ENCODE measurements at regions not wholly inside any gene's neighbourhood (a gene's known extent, or its start where the extent isn't known, plus 50 kb on each side); places are given as distances from the start of the nearest gene placed in this dataset.
A peak's percentile ranks its signal among the peaks of the same experiment; 100 is the strongest.

DNA sequence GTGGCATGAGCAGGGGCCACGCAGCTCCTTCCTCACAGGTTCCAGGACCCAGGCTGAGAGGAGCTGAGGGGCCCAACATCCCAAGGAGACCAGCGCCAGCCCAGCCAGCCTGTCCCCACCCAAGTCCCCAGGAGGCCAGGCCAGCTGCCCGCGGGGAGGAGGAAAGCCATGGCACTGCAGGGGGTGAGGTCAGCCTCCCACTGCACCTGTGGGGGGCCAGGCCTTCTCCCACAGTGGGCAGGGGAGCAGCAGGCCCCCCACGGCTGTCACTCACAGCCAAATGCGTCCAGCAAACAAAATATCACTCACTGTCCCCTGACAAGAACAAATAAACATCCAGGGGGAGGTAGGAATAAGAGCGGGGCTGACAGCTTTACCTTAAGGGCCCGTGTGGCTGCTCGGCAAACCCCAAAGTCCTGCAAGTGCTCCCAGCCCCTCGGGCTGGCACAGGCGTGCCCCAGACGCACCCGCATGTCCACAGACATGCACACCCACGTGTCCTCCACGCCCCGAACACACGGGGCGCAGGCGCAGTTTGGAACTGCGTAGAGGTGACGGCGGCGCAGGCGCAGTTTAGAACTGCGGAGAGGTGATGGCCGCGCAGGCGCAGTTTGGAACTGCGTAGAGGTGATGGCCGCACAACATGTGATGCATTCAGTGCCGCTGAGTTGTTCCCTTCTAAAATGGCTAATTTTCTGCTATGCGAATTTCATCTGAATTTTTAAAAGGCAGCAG lies 291.1 kb downstream of the FOXL1 start:
- 90% methylated on average over 30 of the region's 32 CpGs for WGBS
- peaks cover 11% of the 10 kb centered on the region for H3K4me1 ChIP-seq (ENCODE audit: control insufficient read depth, insufficient read depth, low read depth, low read length)

DNA sequence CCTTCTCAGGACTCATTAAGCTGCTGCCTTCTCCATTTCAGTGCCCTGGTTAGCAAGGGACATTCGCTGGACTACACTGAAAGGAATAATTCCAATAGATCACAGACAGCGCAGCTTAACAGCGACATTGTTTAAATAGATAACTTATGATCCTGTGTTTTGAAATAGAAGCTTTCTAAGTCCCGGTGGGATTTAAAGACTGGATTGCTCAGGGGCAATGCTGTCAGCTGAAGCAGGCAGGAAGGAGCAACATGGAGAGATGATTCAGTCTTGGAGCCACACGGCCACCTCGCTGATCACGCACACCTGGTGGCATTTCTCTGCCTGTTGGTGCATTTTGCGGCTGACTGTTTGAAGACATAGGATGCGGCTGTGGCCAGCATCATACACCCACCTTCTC lies 292.0 kb downstream of the FOXL1 start:
- H2BK15ac ChIP-seq (ENCODE audit: low read depth, poor library complexity, severe bottlenecking) = no peak overlapping the region
- H2AFZ ChIP-seq (ENCODE audit: low read depth, low read length) = no peak overlapping the region
- H2BK12ac ChIP-seq (ENCODE audit: low read length in 2 of 2) = no peak overlapping the region
- H3K4me3 ChIP-seq (ENCODE audit: insufficient read depth in 1 of 2, low read depth in 1 of 2, low read length in 2 of 2) = no peak overlapping the region
- no peak overlapping the region for H3K9ac ChIP-seq (ENCODE audit: low read length)
- no peak overlapping the region for H4K91ac ChIP-seq (ENCODE audit: low read length)
- no peak overlapping the region for H4K8ac ChIP-seq (ENCODE audit: low read length)
- peaks cover 0 to 92% of the 10 kb centered on the region in 2 experiments for H3K27me3 ChIP-seq (ENCODE audit: control insufficient read depth in 1 of 2, insufficient read depth in 1 of 2, low read length in 2 of 2)
- no peak overlapping the region for H2BK5ac ChIP-seq (ENCODE audit: low read depth, low read length, poor library complexity, severe bottlenecking)
- 86% methylated on average over 9 of the region's 9 CpGs for WGBS
- no peak overlapping the region for H2BK120ac ChIP-seq (ENCODE audit: low read depth, low read length)
- H3K14ac ChIP-seq (ENCODE audit: low read length in 2 of 2) = no peak overlapping the region
- H3K36me3 ChIP-seq (ENCODE audit: control insufficient read depth in 1 of 2, insufficient read depth in 2 of 2, low read depth in 1 of 2, low read length in 2 of 2) = no peaks in the 10 kb centered on the region
- no peak overlapping the region for H2AK5ac ChIP-seq (ENCODE audit: low read length, severe bottlenecking)
- no peak overlapping the region for H3K27ac ChIP-seq (ENCODE audit: low read length, poor library complexity, severe bottlenecking)
- no peak overlapping the region for H3K23ac ChIP-seq (ENCODE audit: low read length in 2 of 2)
- no peak for DNase-seq
- peaks cover 25% of the 10 kb centered on the region for H3K9me3 ChIP-seq (ENCODE audit: control insufficient read depth, low read length)
- H3K18ac ChIP-seq (ENCODE audit: low read depth in 1 of 2, low read length in 2 of 2) = no peak overlapping the region
- H3K4me1 ChIP-seq (ENCODE audit: control insufficient read depth, insufficient read depth, low read depth, low read length) = peaks cover 11% of the 10 kb centered on the region
- no peak overlapping the region for H3K4ac ChIP-seq (ENCODE audit: low read depth in 1 of 2, low read length in 2 of 2)
- no peak overlapping the region for H3K4me2 ChIP-seq (ENCODE audit: low read length, poor library complexity, severe bottlenecking)
- no peaks in the 10 kb centered on the region for H3K79me1 ChIP-seq (replicated peaks; ENCODE audit: low read length, poor library complexity, severe bottlenecking)

More for the DNA sequence above, 291.1 kb downstream of the FOXL1 start:
- Histone ChIP-seq H4K91ac (ENCODE audit: low read length) (no peak overlapping the region), H3K4ac (ENCODE audit: low read depth in 1 of 2, low read length in 2 of 2) (no peak overlapping the region), H3K18ac (ENCODE audit: low read depth in 1 of 2, low read length in 2 of 2) (no peak overlapping the region), H3K9me3 (ENCODE audit: control insufficient read depth, low read length) (peaks cover 29% of the 10 kb centered on the region), H4K8ac (ENCODE audit: low read length) (no peak overlapping the region), H2BK120ac (ENCODE audit: low read depth, low read length) (no peak overlapping the region), H3K14ac (ENCODE audit: low read length in 2 of 2) (no peak overlapping the region), H3K36me3 (ENCODE audit: control insufficient read depth in 1 of 2, insufficient read depth in 2 of 2, low read depth in 1 of 2, low read length in 2 of 2) (no peaks in the 10 kb centered on the region), H2BK15ac (ENCODE audit: low read depth, poor library complexity, severe bottlenecking) (no peak overlapping the region), H3K27ac (ENCODE audit: low read length, poor library complexity, severe bottlenecking) (no peak overlapping the region), H2BK5ac (ENCODE audit: low read depth, low read length, poor library complexity, severe bottlenecking) (no peak overlapping the region), H3K79me1 (replicated peaks; ENCODE audit: low read length, poor library complexity, severe bottlenecking) (no peaks in the 10 kb centered on the region), H2BK12ac (ENCODE audit: low read length in 2 of 2) (no peak overlapping the region), H2AK5ac (ENCODE audit: low read length, severe bottlenecking) (no peak overlapping the region), H3K4me2 (ENCODE audit: low read length, poor library complexity, severe bottlenecking) (no peak overlapping the region), H3K4me3 (ENCODE audit: insufficient read depth in 1 of 2, low read depth in 1 of 2, low read length in 2 of 2) (no peak overlapping the region), H3K23ac (ENCODE audit: low read length in 2 of 2) (no peak overlapping the region), H3K27me3 (ENCODE audit: control insufficient read depth in 1 of 2, insufficient read depth in 1 of 2, low read length in 2 of 2) (peaks cover 0 to 92% of the 10 kb centered on the region in 2 experiments), H3K9ac (ENCODE audit: low read length) (no peak overlapping the region), H2AFZ (ENCODE audit: low read depth, low read length) (no peak overlapping the region)
- DNase-seq = no peak

GRCh38 chr16:86872131-86872530 lies 293.8 kb downstream of the FOXL1 start:
- H2AFZ ChIP-seq (ENCODE audit: low read depth, low read length) = no peak overlapping the region
- no peak overlapping the region for H3K23ac ChIP-seq (ENCODE audit: low read length in 2 of 2)
- no peak overlapping the region for H2BK120ac ChIP-seq (ENCODE audit: low read depth, low read length)
- WGBS = 86% methylated on average over 9 of the region's 9 CpGs
- H3K4me2 ChIP-seq (ENCODE audit: low read length, poor library complexity, severe bottlenecking) = no peak overlapping the region
- H2BK12ac ChIP-seq (ENCODE audit: low read length in 2 of 2) = no peak overlapping the region
- no peak overlapping the region for H3K27ac ChIP-seq (ENCODE audit: low read length, poor library complexity, severe bottlenecking)
- H3K9ac ChIP-seq (ENCODE audit: low read length) = no peak overlapping the region
- no peak overlapping the region for H3K4me3 ChIP-seq (ENCODE audit: insufficient read depth in 1 of 2, low read depth in 1 of 2, low read length in 2 of 2)
- H3K9me3 ChIP-seq (ENCODE audit: control insufficient read depth, low read length) = peaks cover 31% of the 10 kb centered on the region
- no peaks in the 10 kb centered on the region for H3K79me1 ChIP-seq (replicated peaks; ENCODE audit: low read length, poor library complexity, severe bottlenecking)
- H2BK5ac ChIP-seq (ENCODE audit: low read depth, low read length, poor library complexity, severe bottlenecking) = no peak overlapping the region
- no peak for DNase-seq
- H2BK15ac ChIP-seq (ENCODE audit: low read depth, poor library complexity, severe bottlenecking) = no peak overlapping the region
- H4K8ac ChIP-seq (ENCODE audit: low read length) = no peak overlapping the region
- H3K27me3 ChIP-seq (ENCODE audit: control insufficient read depth in 1 of 2, insufficient read depth in 1 of 2, low read length in 2 of 2) = peaks cover 0 to 91% of the 10 kb centered on the region in 2 experiments
- H4K91ac ChIP-seq (ENCODE audit: low read length) = no peak overlapping the region
- no peaks in the 10 kb centered on the region for H3K36me3 ChIP-seq (ENCODE audit: control insufficient read depth in 1 of 2, insufficient read depth in 2 of 2, low read depth in 1 of 2, low read length in 2 of 2)
- no peak overlapping the region for H2AK5ac ChIP-seq (ENCODE audit: low read length, severe bottlenecking)
- no peak overlapping the region for H3K18ac ChIP-seq (ENCODE audit: low read depth in 1 of 2, low read length in 2 of 2)
- no peak overlapping the region for H3K4ac ChIP-seq (ENCODE audit: low read depth in 1 of 2, low read length in 2 of 2)
- H3K14ac ChIP-seq (ENCODE audit: low read length in 2 of 2) = peak overlapping the region in 1 of 2 experiments; percentile 53
- peaks cover 10% of the 10 kb centered on the region for H3K4me1 ChIP-seq (ENCODE audit: control insufficient read depth, insufficient read depth, low read depth, low read length)

DNA sequence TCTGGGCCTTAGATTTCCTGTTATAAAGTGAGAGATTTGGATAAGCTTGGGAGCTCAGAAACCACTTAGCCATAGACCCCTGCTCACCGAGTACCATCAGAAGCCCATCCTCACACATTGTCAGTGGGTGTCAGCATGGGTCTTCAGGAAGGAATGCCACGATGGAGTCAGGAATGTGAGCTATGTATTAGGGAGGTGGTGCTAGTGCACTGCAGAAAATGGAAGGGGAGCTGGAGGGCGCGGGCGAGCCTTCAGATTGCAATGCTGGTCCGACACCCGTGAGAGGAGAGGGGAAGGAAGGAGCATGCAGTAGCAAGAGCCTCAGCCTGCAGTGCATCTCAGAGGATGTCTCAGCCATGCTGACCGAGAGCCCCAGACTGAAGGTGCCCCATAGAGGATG lies 294.5 kb downstream of the FOXL1 start:
- Histone ChIP-seq H3K27ac (ENCODE audit: low read length, poor library complexity, severe bottlenecking) (no peak overlapping the region), H2BK15ac (ENCODE audit: low read depth, poor library complexity, severe bottlenecking) (no peak overlapping the region), H3K4ac (ENCODE audit: low read depth in 1 of 2, low read length in 2 of 2) (no peak overlapping the region), H2BK120ac (ENCODE audit: low read depth, low read length) (no peak overlapping the region), H2BK5ac (ENCODE audit: low read depth, low read length, poor library complexity, severe bottlenecking) (no peak overlapping the region), H2AFZ (ENCODE audit: low read depth, low read length) (no peak overlapping the region), H2AK5ac (ENCODE audit: low read length, severe bottlenecking) (no peak overlapping the region), H3K27me3 (ENCODE audit: control insufficient read depth in 1 of 2, insufficient read depth in 1 of 2, low read length in 2 of 2) (peaks cover 0 to 91% of the 10 kb centered on the region in 2 experiments), H3K36me3 (ENCODE audit: control insufficient read depth in 1 of 2, insufficient read depth in 2 of 2, low read depth in 1 of 2, low read length in 2 of 2) (no peaks in the 10 kb centered on the region), H3K4me1 (ENCODE audit: control insufficient read depth, insufficient read depth, low read depth, low read length) (peaks cover 10% of the 10 kb centered on the region), H4K8ac (ENCODE audit: low read length) (no peak overlapping the region), H3K9ac (ENCODE audit: low read length) (no peak overlapping the region), H4K91ac (ENCODE audit: low read length) (no peak overlapping the region), H2BK12ac (ENCODE audit: low read length in 2 of 2) (no peak overlapping the region), H3K14ac (ENCODE audit: low read length in 2 of 2) (no peak overlapping the region), H3K79me1 (replicated peaks; ENCODE audit: low read length, poor library complexity, severe bottlenecking) (no peaks in the 10 kb centered on the region), H3K4me2 (ENCODE audit: low read length, poor library complexity, severe bottlenecking) (no peak overlapping the region), H3K23ac (ENCODE audit: low read length in 2 of 2) (no peak overlapping the region), H3K4me3 (ENCODE audit: insufficient read depth in 1 of 2, low read depth in 1 of 2, low read length in 2 of 2) (no peak overlapping the region), H3K18ac (ENCODE audit: low read depth in 1 of 2, low read length in 2 of 2) (no peak overlapping the region), H3K9me3 (ENCODE audit: control insufficient read depth, low read length) (peaks cover 31% of the 10 kb centered on the region)
- DNase-seq = no peak
- 83% methylated on average over 8 of the region's 8 CpGs for WGBS

All from mesenchymal stem cell (in vitro differentiated cells and primary cell).